GM13977 (cell line): ENCODE measurements at regions not wholly inside any gene's neighbourhood (a gene's known extent, or its start where the extent isn't known, plus 50 kb on each side); places are given as distances from the start of the nearest gene placed in this dataset.

Source experiments
- DNase-seq: peaks from one replicate; pipeline ENCODE4 v3.0.0; 2012; ENCODE audit warnings: low spot score
- CTCF ChIP-seq: IDR thresholded peaks from 2 replicates; pipeline ENCODE4 v1.5.1; 2012; ENCODE audit warnings: mild to moderate bottlenecking, control low read depth; ENCODE audit not compliant: insufficient read depth; ENCODE audit errors: extremely low read depth, missing control alignments
- in situ Hi-C: fragments of 300-500 bp; cut with MboI; formaldehyde crosslinking; loops from one replicate; pipeline ENCODE4 v1.12.0; 2022; ENCODE audit warnings: low sequenced_read_pairs, low pct_unique_long_range_greater_than_20kb, mixed read lengths, inconsistent platforms; ENCODE audit not compliant: unreplicated experiment

GRCh38 chr1:34656731-34657130 is 98.1 kb upstream of the GJB5 start:
- DNase-seq: no peak
- in situ Hi-C loops: no loop called here
- no peak for TF ChIP-seq CTCF

- TF ChIP-seq CTCF: no peak
- in situ Hi-C loops: no loop called here
- DNase-seq: no peak
Measured at GRCh38 chr1:34657266-34657665, 97.6 kb upstream of the GJB5 start.

- in situ Hi-C loops: no loop called here
- no peak for DNase-seq
- TF ChIP-seq CTCF: no peak
Measured at GRCh38 chr1:34657849-34658248, 97.0 kb upstream of the GJB5 start.

- no peak for TF ChIP-seq CTCF
- no peak for DNase-seq
- in situ Hi-C loops: no loop called here
Measured at GRCh38 chr1:34663031-34663430, 91.8 kb upstream of the GJB5 start.

- DNase-seq: no peak
- in situ Hi-C loops: no loop called here
- TF ChIP-seq CTCF: no peak
Measured at GRCh38 chr1:34668063-34668462, 86.8 kb upstream of the GJB5 start.

- in situ Hi-C loops: no loop called here
- no peak for DNase-seq
- no peak for TF ChIP-seq CTCF
Measured at GRCh38 chr1:34670982-34671381, 83.9 kb upstream of the GJB5 start.

GRCh38 chr1:34671887-34672286 is 83.0 kb upstream of the GJB5 start:
- in situ Hi-C loops: no loop called here
- DNase-seq: no peak
- TF ChIP-seq CTCF: no peak
